22Rv1 (cell line): ENCODE measurements at regions not wholly inside any gene's neighbourhood (a gene's known extent, or its start where the extent isn't known, plus 50 kb on each side); places are given as distances from the start of the nearest gene placed in this dataset.

Experiments used
- H3K27ac ChIP-seq: fragments of 450-650 bp; 2 replicates; pipeline ENCODE4 v1.5.1; 2017
- CTCF ChIP-seq: fragments of 450-650 bp; IDR thresholded peaks from 2 replicates; pipeline ENCODE4 v1.5.1; 2017; ENCODE audit warnings: mild to moderate bottlenecking
- ZFX ChIP-seq: fragments of 450-650 bp; IDR thresholded peaks from 2 replicates; pipeline ENCODE4 v1.6.1; 2017; ENCODE audit warnings: antibody characterized with exemption, borderline replicate concordance

- no peak for TF ChIP-seq ZFX
- no peak for TF ChIP-seq CTCF
- no peak overlapping the region for H3K27ac ChIP-seq
Observed at GRCh38 chr1:37159102-37159501, 124.8 kb upstream of the GRIK3 start.

- no peak overlapping the region for H3K27ac ChIP-seq
- TF ChIP-seq CTCF (no peak), ZFX (no peak)
Observed at GRCh38 chr1:37161171-37161570, 126.9 kb upstream of the GRIK3 start.

GRCh38 chr1:37162059-37162458 is 127.7 kb upstream of the GRIK3 start:
- no peak overlapping the region for H3K27ac ChIP-seq
- no peak for TF ChIP-seq CTCF
- no peak for TF ChIP-seq ZFX

GRCh38 chr1:37166005-37166404 is 131.7 kb upstream of the GRIK3 start:
- TF ChIP-seq CTCF (no peak), ZFX (no peak)
- no peak overlapping the region for H3K27ac ChIP-seq

GRCh38 chr1:37167479-37167878 is 133.2 kb upstream of the GRIK3 start:
- TF ChIP-seq CTCF = no peak
- TF ChIP-seq ZFX = no peak
- no peak overlapping the region for H3K27ac ChIP-seq

GRCh38 chr1:37169241-37169640 is 134.9 kb upstream of the GRIK3 start:
- no peak overlapping the region for H3K27ac ChIP-seq
- TF ChIP-seq ZFX = no peak
- no peak for TF ChIP-seq CTCF

- TF ChIP-seq ZFX = no peak
- TF ChIP-seq CTCF = no peak
- H3K27ac ChIP-seq = no peak overlapping the region
Observed at GRCh38 chr1:37169743-37170275, 135.5 kb upstream of the GRIK3 start.
